HG02571 (cell line): ENCODE measurements at regions not wholly inside any gene's neighbourhood (a gene's known extent, or its start where the extent isn't known, plus 50 kb on each side); places are given as distances from the start of the nearest gene placed in this dataset.

Experiments
- ATAC-seq: cut with Tn5 transposase; IDR thresholded peaks from one replicate; pipeline ENCODE4 v1.9.1; 2021; ENCODE audit warnings: mild to moderate bottlenecking, moderate library complexity; ENCODE audit not compliant: unreplicated experiment

DNA sequence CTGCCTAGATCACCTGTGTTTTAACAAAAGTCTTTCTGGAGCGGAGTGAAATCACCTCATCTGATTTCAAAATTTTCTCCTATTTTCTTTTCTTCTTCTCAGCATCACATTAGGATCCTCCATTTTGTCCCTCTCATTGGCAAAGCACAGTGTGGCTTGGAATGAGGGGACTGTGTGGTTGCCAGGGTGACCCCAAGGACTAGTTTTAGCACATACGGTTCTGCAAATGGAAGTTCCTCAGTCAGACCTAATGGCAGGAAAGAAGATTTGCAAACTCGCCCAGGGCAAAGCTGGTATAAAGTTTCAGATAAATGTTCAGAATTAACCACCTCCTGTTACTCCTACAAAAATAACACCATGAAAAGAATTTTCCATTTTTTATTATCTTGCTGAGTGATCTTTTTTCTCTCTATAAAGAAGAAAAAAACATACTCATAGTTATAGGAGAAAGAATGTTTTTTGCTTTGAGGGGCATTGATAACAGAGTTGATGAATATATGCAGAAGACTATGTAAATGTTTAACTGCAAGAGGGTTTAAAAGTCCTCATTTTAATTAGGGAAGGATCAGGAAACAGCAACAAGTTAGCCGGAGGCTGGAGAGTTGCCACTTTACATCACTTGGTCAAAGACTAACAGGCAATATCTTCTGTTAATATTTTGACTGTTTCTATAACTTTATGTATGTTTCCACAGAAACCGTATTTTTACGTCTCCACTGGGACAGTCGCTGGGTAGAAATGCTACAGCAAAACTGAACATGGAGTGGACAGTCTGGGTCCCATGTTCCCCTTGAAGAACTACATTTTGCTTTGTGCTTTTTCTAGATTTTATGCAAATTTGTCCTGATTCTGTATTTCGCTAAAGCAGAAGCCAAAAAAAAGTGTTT is 257.8 kb downstream of the NR2F1-AS1 start:
- ATAC-seq = no peak

DNA sequence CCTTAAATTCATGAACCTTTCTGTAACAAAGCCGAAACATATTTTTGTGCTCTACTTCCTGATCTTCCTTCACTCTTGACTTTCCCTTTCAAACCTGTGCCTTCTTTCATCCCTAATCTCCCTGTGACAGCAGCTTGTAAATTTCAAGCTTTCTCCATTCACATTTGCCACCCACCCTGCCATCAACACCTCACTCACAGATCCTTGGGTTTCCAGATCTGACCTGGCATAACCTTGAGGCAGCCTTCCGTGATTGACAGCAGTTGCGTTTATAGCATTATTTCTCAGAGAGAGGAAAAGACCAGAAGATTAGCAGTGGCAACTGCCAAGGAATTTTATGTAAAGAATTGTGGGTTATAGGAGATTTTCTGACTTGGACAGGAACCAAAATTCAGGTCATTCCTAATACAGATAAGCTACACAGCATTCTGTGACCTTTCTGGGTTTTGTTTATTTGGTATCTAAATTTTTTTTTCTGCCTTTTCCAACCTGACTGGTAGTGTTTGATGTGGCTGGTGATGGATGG is 260.0 kb downstream of the NR2F1-AS1 start:
- ATAC-seq = no peak

DNA sequence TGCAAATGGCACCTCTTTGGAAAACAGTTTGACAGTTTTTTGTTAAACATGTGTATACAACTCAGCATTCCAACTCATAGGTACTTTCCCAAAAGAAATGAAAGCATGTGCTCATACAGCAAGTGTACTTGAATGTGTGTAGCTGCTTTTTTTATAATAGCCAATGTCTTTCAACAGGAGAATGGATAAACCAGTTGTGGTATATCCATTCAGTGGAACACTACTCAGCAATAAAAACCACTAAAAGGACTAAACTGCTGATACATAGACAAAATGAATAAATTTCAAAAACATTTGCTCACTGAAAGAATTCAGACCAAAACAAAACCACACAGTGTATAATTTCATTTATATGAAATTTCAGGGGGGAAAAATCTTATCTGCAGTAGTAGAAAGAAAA is 267.3 kb downstream of the NR2F1-AS1 start:
- ATAC-seq = no peak

DNA sequence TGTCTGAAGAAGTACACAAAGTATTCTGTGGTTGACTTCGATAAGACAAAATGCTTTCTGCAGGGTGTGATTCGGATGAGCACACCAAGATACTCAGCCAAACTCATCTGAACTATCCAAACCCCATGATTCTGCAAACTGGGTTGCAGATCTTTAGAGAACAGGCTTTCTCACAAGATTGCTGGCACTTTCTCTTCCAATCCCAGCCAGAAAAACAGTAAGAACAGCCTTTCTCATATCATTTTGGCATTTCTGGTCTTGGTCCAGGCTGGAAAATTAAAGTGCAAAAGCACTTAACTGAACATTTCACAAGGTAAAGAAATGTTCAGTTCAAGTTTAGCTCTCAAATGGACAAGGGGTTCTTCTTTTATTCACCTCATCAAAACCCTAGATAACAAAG is 269.1 kb downstream of the NR2F1-AS1 start:
- no peak for ATAC-seq

DNA sequence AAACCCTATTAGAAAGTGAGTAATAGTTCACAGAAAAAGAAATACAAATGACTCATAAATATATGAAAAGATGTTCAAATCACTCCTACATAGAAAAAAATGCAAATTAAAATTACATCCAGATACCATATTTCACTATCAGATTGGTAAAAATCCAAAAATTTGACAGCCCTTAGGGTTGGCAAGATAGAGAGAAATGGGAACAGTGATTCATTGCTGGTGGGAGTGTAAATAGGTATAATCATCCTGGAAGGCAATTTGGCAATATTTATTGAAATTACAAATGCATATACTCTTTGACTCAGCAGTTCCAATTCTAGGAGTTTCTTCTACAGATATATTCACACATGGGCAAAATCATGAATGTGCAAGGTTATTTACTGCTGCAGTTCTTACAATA is 273.5 kb downstream of the NR2F1-AS1 start:
- no peak for ATAC-seq

DNA sequence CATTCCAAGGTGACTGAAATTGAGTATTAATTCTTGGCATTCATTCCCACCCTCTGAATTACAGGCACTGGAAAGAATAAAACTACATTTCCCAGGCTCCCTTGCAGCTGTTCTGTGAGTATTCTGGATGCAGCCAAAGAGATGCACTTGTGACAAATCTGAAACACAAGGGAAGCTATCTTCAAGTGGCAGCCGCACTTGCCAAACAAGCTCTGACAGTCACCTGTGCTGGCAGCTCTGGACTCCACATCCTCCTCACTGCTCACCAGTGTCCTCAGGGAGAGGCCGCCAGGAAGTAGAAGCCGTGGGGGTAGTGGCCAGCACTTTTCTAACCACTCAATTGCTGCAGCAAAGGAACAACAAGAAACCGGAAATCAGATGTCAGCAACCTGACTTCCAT is 275.0 kb downstream of the NR2F1-AS1 start:
- ATAC-seq = no peak

DNA sequence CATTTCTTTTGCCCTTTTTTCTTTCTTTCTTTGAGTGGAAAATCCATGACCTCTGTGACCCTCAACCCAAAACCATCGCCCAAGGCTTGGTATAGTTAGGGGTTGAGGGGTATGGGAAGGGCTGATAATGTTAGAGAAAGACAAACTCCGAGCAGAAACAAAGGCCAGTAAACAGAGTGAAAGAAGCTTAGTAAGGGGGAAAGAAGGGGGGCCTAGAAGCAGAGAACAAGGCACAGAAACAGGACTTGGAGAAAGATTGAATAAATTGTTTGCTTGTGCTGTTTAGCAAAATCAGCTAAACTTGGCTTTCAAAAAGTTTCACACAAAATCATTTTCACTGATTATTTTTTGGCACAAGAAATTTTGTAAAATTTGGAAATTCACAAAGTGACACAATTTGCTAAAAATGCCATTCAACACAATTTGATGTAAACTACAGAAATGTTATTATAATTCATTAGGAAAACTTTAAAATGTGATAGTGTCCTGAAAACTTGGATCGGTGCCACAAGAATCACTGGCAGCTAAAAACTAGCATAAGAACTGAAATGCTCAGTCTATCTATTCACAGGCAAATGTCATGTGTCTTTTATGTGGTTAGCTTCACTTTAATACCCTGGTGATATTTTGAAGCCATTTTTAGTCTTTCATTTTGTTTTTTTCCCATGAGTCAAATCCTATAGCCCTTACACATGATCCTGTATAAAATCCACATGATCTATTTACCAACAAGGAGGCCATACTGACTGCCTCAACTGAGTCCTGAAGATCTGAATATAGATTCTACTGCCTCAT is 276.4 kb downstream of the NR2F1-AS1 start:
- no peak for ATAC-seq

DNA sequence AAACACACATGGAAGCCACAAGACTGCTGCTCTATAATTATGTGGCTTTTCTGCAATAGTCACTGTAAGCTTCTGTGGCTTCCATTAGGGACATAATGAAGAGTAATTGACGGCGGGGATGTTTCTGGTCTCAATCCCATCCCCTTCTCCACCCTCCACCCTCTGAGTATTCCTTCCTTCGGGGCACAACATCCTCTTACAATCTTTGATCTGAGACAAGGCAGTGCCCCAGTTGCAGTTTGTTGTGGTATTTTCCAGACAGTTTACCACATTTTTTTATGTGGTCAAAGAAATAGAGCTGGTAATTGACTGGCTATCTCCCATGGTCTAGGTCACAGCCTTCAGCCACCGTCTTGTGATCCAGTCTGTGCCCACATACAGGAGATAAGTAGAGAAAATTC is 277.7 kb downstream of the NR2F1-AS1 start:
- no peak for ATAC-seq

DNA sequence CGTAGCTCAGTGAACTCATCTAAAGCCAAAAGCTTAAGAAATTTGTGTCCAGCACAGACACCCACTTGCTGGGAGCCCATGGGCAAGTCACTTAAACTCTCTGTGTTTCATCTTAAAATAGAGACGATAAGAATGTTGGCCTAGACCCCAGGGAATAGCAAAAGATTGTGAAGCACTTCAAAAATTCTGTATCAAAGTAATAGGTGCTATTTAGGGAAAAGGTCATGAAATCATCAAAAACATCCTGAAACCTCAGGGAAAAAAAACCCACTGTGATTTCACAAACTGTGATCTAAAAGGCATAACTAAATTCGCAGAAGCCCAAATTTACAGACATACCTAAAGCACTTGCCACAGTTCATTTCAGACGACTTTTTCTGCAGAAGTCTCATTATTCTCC is 278.3 kb downstream of the NR2F1-AS1 start:
- no peak for ATAC-seq

DNA sequence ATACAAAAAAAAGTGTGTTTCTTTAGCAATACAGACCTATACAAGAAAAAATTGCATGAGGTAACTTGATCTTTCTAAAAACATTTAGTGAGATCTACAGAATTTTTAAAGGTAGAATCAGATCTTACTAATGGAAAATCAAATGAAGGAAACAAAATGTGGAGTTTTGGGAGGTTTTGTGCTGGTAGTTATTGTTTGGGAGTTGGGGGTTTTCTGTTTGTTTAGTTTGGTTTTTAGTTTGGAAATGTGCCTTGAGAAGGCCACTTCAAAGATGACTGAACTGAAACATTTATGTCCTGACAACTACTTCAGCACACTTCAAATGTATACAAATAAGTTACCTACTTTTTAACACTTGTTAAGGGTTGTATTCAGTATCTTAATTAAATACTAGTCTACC is 280.1 kb downstream of the NR2F1-AS1 start:
- no peak for ATAC-seq

DNA sequence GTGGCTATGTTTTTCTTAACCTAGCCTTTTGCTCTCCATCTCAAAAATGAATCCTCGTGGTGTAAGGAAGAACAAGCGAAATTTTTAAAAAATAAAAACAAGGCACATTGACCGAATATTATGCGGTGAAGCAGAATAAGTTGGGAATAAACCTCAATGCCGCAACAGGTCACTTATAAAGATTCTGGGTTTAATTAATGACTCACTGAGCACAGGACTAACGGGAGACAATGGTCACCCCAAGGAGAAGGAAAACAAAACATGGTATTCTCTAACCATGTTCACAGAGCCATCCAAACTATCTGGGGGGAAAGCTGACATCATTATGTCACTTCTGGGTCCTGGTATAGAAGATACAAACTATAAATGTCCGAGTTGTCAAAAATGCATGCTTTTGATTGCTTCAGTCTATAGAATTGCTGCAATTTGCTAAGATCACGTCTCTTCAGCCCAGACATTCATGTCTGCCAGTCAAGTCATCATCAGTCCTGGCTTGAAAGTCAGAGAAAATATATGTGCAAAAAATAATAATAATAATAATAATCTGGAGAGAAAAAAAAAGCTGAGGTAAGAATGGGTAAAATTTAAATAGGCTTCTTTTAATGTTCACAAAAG is 280.6 kb downstream of the NR2F1-AS1 start:
- no peak for ATAC-seq

DNA sequence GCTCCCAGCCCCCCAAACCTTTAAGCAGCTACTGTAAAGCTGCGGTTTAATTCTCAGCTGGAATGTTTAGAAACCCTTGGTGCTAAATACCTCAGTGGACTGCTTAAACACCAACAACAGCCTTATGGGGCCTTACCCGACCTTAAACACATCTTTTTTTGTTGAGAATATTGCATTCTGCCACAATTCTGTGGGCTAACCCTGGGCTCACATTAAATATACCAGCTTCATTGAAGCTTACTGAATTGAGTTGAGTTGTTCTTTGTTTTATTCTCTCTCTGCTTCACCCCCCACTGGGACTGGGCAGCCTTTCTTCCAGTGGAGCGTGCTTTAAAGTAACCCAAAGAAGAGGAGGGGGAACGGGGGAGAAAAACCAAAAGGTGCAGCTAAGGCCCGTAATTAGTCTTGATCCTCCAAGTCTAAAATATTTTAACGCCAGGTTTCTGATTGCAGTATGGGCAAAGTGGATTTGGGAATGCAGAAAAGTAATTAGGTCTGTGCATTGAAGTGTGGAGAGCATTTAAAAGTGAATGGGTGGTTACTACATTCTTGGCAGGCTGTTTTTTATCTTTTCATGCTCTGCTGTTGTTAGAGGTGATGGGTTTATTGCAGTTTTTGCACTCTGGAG is 281.2 kb downstream of the NR2F1-AS1 start:
- no peak for ATAC-seq

DNA sequence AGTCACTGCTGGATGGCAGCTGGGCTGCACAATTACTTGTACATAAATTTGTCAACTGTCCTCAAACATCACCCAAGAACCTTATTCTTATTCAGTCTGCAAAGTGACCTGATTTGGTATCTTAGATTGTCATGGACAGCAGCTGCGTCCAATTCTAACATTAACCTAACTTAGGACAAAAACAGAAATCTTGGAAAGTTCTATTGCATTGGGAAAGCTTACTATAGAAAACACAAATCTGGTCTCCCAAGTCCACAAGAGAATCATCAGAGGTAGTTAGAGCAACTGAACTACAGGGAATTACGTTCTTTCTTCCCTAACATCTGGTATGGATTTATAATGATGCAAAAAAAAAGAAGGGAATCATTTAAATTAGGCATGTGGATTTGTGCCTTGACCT is 283.9 kb downstream of the NR2F1-AS1 start:
- ATAC-seq = no peak

DNA sequence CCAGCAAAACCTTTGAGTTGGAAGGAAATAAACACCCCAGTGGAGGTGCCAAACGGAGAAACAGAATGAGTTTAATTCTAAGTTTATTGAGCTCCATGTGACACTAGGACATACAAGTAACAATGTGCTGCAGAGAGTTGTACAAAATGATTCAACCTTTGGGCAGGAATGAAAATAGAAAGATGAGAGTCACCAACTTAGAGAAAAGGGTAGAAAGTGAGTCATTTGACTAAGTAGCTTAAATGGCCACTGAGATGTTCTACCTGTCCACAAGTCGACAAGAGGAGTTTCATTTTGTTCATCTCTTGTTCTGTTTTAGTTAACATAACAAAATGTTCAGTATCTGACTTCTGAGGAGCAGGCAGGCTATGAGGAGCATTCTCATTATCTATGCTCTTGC is 284.7 kb downstream of the NR2F1-AS1 start:
- ATAC-seq = no peak

DNA sequence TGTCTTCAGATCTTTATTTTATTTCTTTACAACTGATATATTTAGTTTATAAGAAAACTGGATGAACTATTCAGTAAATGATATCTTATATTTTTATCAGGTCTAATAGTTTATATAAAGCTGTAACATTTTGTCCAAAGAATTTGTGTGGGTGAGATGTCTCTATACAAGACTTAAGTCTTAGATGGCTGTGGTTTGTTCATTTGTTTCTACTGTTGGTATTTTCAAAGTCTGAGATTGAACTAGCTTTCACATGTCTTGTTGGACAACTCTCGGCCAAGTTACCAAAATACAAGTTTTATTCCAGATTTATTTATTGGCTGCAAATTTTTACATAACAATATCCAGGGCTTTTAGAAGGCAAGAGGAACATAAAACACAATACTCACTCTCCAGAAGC is 286.0 kb downstream of the NR2F1-AS1 start:
- no peak for ATAC-seq

DNA sequence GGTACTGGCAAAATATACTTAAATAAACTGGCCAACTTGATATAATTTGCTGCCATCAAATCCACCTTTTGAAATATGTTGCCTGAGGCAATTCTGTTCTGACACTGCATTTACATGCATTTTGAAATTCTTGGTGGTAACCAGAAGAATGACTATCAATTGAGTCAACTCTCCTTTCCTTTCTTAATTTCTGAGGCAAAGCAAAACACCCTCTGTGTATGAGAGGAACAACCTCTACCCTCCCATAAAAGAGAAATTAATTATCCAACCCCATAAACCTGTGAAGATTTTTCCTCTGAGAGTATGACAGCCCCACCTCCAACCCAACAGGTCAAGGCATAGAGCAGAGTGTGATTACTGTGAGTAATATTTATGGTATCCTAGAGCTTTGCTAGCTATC is 286.8 kb downstream of the NR2F1-AS1 start:
- ATAC-seq = no peak

DNA sequence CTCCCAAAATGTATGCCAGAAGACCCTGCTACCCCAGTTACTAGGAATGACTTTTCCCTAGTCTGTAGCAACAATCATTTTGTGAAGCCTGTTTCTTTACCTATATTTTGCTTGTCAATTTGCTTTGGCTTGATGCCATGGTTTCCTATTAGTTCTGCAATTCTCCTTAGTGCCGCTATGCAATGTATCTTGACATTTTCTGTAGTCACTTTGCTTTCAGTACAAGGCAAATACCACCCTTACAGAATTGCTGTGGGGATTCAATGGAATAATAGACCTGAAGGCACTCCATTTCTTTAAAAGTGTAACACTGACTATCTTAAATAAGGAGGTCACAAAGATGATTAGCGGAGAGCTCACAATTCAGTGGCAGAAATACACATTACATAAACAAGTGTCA is 291.1 kb downstream of the NR2F1-AS1 start:
- no peak for ATAC-seq

DNA sequence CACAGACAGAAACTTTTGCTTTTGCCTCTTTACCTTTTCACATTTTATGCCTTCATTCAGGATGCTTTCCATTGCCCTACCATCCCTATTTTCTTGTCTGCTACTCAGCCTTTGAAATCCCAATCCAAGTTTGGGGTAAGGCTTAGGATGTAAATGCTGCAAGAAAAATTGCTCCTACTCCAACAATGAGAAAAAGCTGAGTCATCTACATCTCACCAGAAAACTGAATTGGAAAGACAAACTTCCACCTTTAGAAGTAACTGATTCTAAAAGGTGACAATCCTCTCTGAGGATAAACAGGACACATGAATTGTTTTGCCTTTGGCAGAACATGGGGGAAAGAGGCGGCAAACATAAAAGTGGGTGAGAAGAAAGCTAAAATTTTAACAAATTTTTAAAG is 295.6 kb downstream of the NR2F1-AS1 start:
- no peak for ATAC-seq

DNA sequence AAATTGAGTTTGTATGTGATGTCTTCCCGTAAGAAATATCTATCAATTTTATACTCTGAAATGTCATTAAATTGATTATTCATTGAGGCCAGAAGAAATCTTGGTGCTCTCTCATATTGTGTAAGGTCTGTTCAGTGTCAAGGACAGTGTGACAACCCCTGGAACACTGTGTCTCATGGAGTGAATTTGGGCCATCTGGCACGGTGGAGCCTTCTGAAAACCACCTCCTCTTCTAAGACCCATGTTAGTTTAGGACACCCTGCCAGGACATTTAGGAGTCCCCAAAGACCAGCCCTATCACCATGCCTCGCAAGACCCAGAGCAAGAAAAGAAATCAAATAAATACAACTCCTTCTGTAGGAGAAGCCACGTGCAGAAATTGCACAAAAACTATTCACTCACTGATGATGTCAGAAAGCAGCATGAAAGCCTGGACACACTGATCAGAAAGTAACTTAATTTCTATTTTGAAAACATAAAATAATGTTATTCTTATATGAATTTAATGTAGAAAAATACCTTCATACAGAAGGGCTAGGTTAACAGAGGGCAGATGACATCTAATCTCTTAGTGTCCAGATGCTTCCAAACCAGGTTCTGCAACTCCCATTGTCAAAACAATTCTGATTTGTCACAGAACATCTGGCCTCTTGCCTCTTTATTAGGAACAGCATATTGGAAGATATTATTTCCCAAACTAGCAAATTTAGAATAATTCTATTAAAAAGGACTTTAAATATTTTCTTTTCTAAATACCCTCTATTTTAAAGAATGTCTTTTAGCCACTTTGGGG is 298.8 kb downstream of the NR2F1-AS1 start:
- ATAC-seq = no peak

DNA sequence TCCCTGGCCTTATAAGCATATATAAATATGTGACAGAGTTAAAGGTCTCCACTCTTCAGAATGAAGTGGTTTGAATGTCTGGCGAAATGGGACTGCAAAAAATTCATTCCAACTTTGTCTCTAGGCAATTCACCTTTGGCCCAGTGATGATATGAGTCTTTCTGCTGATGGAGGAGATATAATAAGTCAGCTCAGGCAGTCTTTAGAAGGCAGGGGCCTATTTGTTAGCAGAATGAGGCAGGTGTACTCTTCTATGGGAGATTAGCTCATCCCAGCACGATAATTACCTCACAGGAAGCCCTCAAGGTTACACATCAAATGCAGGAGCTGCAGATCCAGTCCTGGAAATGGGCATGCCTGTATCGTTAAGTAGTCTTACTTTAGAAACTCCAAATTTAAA is 300.5 kb downstream of the NR2F1-AS1 start:
- ATAC-seq = no peak
